CD4-positive, alpha-beta T cell (primary cell): ENCODE measurements at regions not wholly inside any gene's neighbourhood (a gene's known extent, or its start where the extent isn't known, plus 50 kb on each side); places are given as distances from the start of the nearest gene placed in this dataset.

Experiments
- ATAC-seq: fragments of 200-7000 bp; cut with Tn5 transposase; one replicate; pipeline ENCODE4 v1.10.0; 2022; ENCODE audit warnings: mild to moderate bottlenecking; ENCODE audit not compliant: poor library complexity
- CTCF ChIA-PET: fragments of 350-600 bp; sonication (Branson Sonifier 250); formaldehyde crosslinking; loops from one replicate; lab custom pipeline; 2021; ENCODE audit warnings: antibody characterized with exemption, inconsistent platforms; lab: Charles Lee
- POLR2A ChIA-PET: fragments of 350-600 bp; sonication (Branson Sonifier 250); formaldehyde crosslinking; loops from one replicate; lab custom pipeline; 2021; ENCODE audit warnings: antibody characterized with exemption, inconsistent platforms; lab: Charles Lee
- DNase-seq, 14 experiments: peaks; one replicate each; pipeline ENCODE4 v3.0.0-alpha.2; 2013 to 2020; ENCODE audit warnings: mixed read lengths in 2 of 14
- H3K27ac ChIP-seq, 2 donors: one replicate each; pipeline versions ENCODE4 v1.5.1 to v1.7.0; 2013; ENCODE audit warnings: low read length in 2 of 2, low read depth in 1 of 2, mild to moderate bottlenecking in 1 of 2
- H3K27me3 ChIP-seq, 2 experiments: 1 replicate in 1 of 2; 2 replicates in 1 of 2; pipeline versions ENCODE4 v1.6.1 to v1.7.0; 2013; ENCODE audit warnings: low read length in 2 of 2, control low read depth in 1 of 2, mild to moderate bottlenecking in 1 of 2, moderate library complexity in 1 of 2; ENCODE audit not compliant: insufficient read depth in 2 of 2, control insufficient read depth in 1 of 2
- H3K36me3 ChIP-seq: one replicate; pipeline ENCODE4 v1.6.1; 2013; ENCODE audit warnings: low read length, control low read depth; ENCODE audit not compliant: insufficient read depth
- H3K4me1 ChIP-seq: one replicate; pipeline ENCODE4 v1.6.1; 2013; ENCODE audit warnings: low read length, control low read depth; ENCODE audit not compliant: insufficient read depth
- H3K4me3 ChIP-seq: one replicate; pipeline ENCODE4 v1.5.1; 2013; ENCODE audit warnings: mild to moderate bottlenecking, low read length, moderate library complexity
- H3K9me3 ChIP-seq, 2 experiments: 1 replicate in 1 of 2; 2 replicates in 1 of 2; pipeline versions ENCODE4 v1.6.1 to v1.7.0; 2013; ENCODE audit warnings: low read length in 2 of 2, mild to moderate bottlenecking in 2 of 2, control low read depth in 1 of 2, moderate library complexity in 1 of 2; ENCODE audit not compliant: control insufficient read depth in 1 of 2, insufficient read depth in 1 of 2
- H3K27ac Mint-ChIP-seq: one replicate; pipeline ENCODE4 v1.8.0; 2020; ENCODE audit warnings: mixed read lengths
- H3K27me3 Mint-ChIP-seq: one replicate; pipeline ENCODE4 v1.8.0; 2021; ENCODE audit warnings: mixed read lengths
- H3K36me3 Mint-ChIP-seq: one replicate; pipeline ENCODE4 v1.8.0; 2021; ENCODE audit warnings: low read depth, mixed read lengths
- H3K4me1 Mint-ChIP-seq: one replicate; pipeline ENCODE4 v1.8.0; 2021; ENCODE audit warnings: low read depth, mixed read lengths
- H3K4me3 Mint-ChIP-seq: one replicate; pipeline ENCODE4 v1.8.0; 2020; ENCODE audit warnings: mild to moderate bottlenecking, mixed read lengths
- H3K9me3 Mint-ChIP-seq: one replicate; pipeline ENCODE4 v1.8.0; 2020; ENCODE audit warnings: mixed read lengths
- intact Hi-C, 2 experiments: fragments of 100-400 bp; cut with DNase I in 1 of 2; cut with micrococcal nuclease in 1 of 2; formaldehyde crosslinking; loops; one replicate each; pipeline versions ENCODE4 v1.15.1 to v1.9.0; 2023 to 2025; cut with DNase I, micrococcal nuclease
- TF ChIP-seq, protein P1 (sequence below): fragments of 200-600 bp; IDR thresholded peaks from one replicate; pipeline ENCODE4 v1.8.0; 2022; ENCODE audit warnings: antibody characterized with exemption, mild to moderate bottlenecking

DNA sequence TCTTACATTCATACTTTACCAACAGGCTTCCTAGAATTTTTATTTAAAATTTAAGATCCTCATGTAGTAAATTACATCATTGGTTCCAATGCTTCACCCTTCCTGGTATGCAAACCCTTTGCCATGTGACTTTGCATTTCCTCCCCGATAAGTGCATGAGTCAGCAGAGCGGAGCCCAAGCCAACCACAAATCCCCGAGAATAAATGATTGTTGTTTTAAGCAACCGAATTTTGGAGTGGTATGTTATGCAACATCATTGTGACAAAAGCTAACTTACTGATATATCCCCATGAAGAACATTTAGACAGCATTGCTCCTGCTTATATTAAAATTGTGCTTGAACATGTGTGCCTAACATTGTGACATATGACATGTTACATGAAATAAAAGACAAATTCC, 199.4 kb upstream of the DDX53 start:
- DNase-seq (no peak), ATAC-seq (no peak)
- no peaks in the 10 kb centered on the region for H3K9me3 Mint-ChIP-seq
- H3K4me3 Mint-ChIP-seq: no peak overlapping the region
- TF ChIP-seq, protein P1, sequence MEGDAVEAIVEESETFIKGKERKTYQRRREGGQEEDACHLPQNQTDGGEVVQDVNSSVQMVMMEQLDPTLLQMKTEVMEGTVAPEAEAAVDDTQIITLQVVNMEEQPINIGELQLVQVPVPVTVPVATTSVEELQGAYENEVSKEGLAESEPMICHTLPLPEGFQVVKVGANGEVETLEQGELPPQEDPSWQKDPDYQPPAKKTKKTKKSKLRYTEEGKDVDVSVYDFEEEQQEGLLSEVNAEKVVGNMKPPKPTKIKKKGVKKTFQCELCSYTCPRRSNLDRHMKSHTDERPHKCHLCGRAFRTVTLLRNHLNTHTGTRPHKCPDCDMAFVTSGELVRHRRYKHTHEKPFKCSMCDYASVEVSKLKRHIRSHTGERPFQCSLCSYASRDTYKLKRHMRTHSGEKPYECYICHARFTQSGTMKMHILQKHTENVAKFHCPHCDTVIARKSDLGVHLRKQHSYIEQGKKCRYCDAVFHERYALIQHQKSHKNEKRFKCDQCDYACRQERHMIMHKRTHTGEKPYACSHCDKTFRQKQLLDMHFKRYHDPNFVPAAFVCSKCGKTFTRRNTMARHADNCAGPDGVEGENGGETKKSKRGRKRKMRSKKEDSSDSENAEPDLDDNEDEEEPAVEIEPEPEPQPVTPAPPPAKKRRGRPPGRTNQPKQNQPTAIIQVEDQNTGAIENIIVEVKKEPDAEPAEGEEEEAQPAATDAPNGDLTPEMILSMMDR: no peak
- no peaks in the 10 kb centered on the region for H3K36me3 Mint-ChIP-seq
- Histone ChIP-seq H3K4me1 (no peaks in the 10 kb centered on the region), H3K27ac (no peak overlapping the region), H3K27me3 (no peaks in the 10 kb centered on the region), H3K4me3 (no peak overlapping the region), H3K9me3 (no peaks in the 10 kb centered on the region), H3K36me3 (no peaks in the 10 kb centered on the region)
- H3K27me3 Mint-ChIP-seq: no peaks in the 10 kb centered on the region
- CTCF ChIA-PET: no interaction called here
- no peak overlapping the region for H3K27ac Mint-ChIP-seq
- POLR2A ChIA-PET: no interaction called here
- no peaks in the 10 kb centered on the region for H3K4me1 Mint-ChIP-seq
- intact Hi-C loops: no loop called here

DNA sequence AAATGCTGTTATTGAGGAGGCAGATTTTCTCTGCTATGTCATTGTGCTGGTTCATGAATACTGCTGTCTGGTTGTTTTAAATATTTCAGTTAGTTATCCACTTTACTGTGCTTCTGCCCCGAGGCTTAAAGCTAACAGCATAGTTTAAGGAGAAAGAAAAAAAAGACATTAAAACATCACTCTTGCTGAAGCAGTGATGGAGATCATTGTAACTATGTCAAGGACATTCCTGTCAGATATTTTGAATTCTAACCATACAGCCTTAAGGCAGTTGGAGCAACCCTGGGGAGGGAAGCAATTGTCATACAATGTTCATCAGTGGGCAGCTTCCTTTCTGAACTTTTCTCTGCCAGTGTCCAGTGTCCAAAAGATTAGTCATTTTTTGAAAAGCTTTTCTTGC, 199.0 kb upstream of the DDX53 start:
- Mint-ChIP-seq H3K36me3 (no peaks in the 10 kb centered on the region), H3K4me3 (no peak overlapping the region), H3K9me3 (no peaks in the 10 kb centered on the region), H3K27ac (no peak overlapping the region), H3K27me3 (no peaks in the 10 kb centered on the region), H3K4me1 (no peaks in the 10 kb centered on the region)
- ChIA-PET CTCF (no interaction called here), POLR2A (no interaction called here)
- DNase-seq (no peak), ATAC-seq (no peak)
- H3K4me3 ChIP-seq: no peak overlapping the region
- H3K4me1 ChIP-seq: no peaks in the 10 kb centered on the region
- no peaks in the 10 kb centered on the region for H3K27me3 ChIP-seq
- TF ChIP-seq, protein P1: no peak
- H3K36me3 ChIP-seq: no peaks in the 10 kb centered on the region
- intact Hi-C loops: no loop called here
- H3K27ac ChIP-seq: no peak overlapping the region
- H3K9me3 ChIP-seq: no peaks in the 10 kb centered on the region

DNA sequence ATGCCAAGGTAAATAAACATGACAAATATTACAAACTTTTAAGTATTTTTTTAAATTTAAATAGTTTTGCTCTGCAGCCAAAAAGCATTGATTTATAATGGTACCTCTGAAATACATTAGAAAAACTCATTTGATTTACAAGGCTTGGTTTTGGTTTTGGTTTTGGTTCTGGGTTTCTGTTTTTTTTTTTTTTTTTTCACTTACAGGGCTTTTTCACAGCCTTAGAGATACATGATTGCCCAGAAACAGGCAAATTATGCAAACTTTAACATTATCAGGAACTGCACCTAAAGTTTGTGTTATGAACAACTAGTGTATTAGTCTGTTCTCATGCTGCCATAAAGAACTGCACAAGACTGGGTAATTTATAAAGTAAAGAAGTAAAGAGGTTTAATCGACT, 196.4 kb upstream of the DDX53 start:
- Histone ChIP-seq H3K9me3 (no peaks in the 10 kb centered on the region), H3K27me3 (no peaks in the 10 kb centered on the region), H3K27ac (no peak overlapping the region), H3K4me1 (no peaks in the 10 kb centered on the region), H3K36me3 (no peaks in the 10 kb centered on the region), H3K4me3 (no peak overlapping the region)
- CTCF ChIA-PET: no interaction called here
- Mint-ChIP-seq H3K4me3 (no peak overlapping the region), H3K27ac (no peak overlapping the region), H3K4me1 (no peaks in the 10 kb centered on the region), H3K9me3 (no peaks in the 10 kb centered on the region), H3K36me3 (no peaks in the 10 kb centered on the region), H3K27me3 (no peaks in the 10 kb centered on the region)
- POLR2A ChIA-PET: no interaction called here
- DNase-seq: no peak
- ATAC-seq: no peak
- intact Hi-C loops: no loop called here
- TF ChIP-seq, protein P1: no peak
